Esophagus squamous epithelium (tissue), 4 donors: ENCODE measurements at regions not wholly inside any gene's neighbourhood (a gene's known extent, or its start where the extent isn't known, plus 50 kb on each side); places are given as distances from the start of the nearest gene placed in this dataset.

Source experiments
- CTCF ChIP-seq, 6 experiments: fragments of 450-650 bp in 4 of 6; fragments of 200-600 bp in 2 of 6; sonication (generic) in 2 of 6; IDR thresholded peaks; one replicate each; pipeline ENCODE4 v1.5.1; 2016 to 2019; ENCODE audit warnings: antibody characterized with exemption in 6 of 6, mild to moderate bottlenecking in 4 of 6, moderate library complexity in 4 of 6
- POLR2A ChIP-seq, 4 donors: fragments of 450-650 bp; IDR thresholded peaks; one replicate each; pipeline ENCODE4 v1.6.1; 2017; ENCODE audit warnings: antibody characterized with exemption in 4 of 4, mild to moderate bottlenecking in 4 of 4, moderate library complexity in 3 of 4

GRCh38 chr17:55833306-55833705 lies 82.5 kb downstream of the PCTP start:
- TF ChIP-seq CTCF (IDR thresholded peaks at IDR 0.05) (no peak), POLR2A (IDR thresholded peaks at IDR 0.05) (no peak)
